ENCODE measurements at regions not wholly inside any gene's neighbourhood (a gene's known extent, or its start where the extent isn't known, plus 50 kb on each side); places are given as distances from the start of the nearest gene placed in this dataset.

DNA sequence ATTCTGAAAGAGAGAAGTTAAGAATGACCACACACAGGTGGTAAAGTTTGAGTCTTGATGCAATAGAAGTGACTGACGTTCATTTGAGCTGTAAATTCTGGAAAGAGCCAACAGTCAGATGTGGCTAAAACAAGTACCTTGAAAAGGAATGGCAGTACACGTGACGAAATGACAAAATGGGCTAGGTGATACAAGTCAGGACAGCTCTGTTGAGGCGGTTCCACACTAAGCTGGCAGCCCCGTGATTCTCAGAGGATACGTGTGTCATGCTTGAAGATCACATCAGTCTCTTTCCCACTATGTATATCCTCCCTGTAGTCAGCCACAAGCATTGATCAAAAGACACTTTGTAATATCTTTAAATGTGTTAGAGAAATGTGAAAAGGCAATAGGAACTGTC lies 881.3 kb upstream of the ADGRL2 start:
- Histone ChIP-seq H3K27me3 (ENCODE audit: low read depth) (no peaks in the 10 kb centered on the region), H3K27ac (replicated peaks) (no peak overlapping the region), H3K9me3 (replicated peaks) (no peaks in the 10 kb centered on the region), H3K4me3 (no peak overlapping the region), H3K36me3 (no peaks in the 10 kb centered on the region), H3K4me1 (no peaks in the 10 kb centered on the region)
- no peak for TF ChIP-seq CTCF (IDR thresholded peaks at IDR 0.05; ENCODE audit: borderline replicate concordance)
- no peak for DNase-seq
- intact Hi-C loops (cut with micrococcal nuclease): no loop called here

DNA sequence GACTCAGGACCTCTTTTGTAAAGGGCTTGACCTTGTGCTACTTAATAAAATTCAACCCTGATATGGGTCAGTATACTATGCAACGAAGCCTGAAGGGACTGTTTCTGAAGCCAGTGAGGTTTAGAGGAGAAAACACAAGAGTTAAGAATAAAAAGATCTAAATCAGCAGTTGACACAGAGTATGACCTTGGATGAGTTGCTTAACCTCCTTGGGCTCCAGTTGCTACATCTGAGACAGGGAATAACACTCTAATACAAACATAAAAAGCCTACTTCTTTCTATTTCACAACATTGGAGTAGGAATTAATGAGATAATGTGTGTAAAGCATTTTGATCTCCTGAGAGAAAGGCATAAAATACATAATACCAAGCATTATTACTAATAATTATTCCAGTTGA lies 882.4 kb upstream of the ADGRL2 start:
- intact Hi-C loops (cut with micrococcal nuclease): no loop called here
- TF ChIP-seq CTCF (IDR thresholded peaks at IDR 0.05; ENCODE audit: borderline replicate concordance): no peak
- no peaks in the 10 kb centered on the region for H3K27me3 ChIP-seq (ENCODE audit: low read depth)
- no peak overlapping the region for H3K4me3 ChIP-seq
- no peak for DNase-seq
- no peaks in the 10 kb centered on the region for H3K9me3 ChIP-seq (replicated peaks)
- no peak overlapping the region for H3K27ac ChIP-seq (replicated peaks)
- no peaks in the 10 kb centered on the region for H3K4me1 ChIP-seq
- H3K36me3 ChIP-seq: no peaks in the 10 kb centered on the region

- Histone ChIP-seq H3K27ac (replicated peaks) (no peak overlapping the region), H3K27me3 (ENCODE audit: low read depth) (no peaks in the 10 kb centered on the region), H3K4me1 (no peaks in the 10 kb centered on the region), H3K36me3 (no peaks in the 10 kb centered on the region), H3K4me3 (no peak overlapping the region), H3K9me3 (replicated peaks) (no peaks in the 10 kb centered on the region)
- no peak for DNase-seq
- intact Hi-C loops (cut with micrococcal nuclease): no loop called here
- TF ChIP-seq CTCF (IDR thresholded peaks at IDR 0.05; ENCODE audit: borderline replicate concordance): no peak
Measured at GRCh38 chr1:80917826-80918225, 882.9 kb upstream of the ADGRL2 start.

DNA sequence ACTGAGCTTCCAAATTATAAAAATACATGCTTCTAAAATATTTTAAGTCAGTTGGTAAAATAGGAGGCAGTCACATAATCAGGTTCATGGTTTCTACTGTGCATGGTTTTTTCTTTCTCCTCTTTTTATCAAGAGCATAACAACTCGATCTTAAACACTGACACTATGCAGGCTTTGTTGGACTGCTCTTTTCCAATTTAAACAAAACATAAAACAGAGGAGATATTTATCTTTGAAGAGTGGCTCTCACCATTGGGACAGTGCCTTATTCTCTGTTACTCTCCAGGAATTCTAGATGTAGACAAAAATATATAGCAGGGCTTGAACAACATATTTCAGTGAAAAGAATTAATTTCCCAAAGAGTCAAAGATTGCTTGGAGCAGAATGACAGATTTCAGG lies 883.5 kb upstream of the ADGRL2 start:
- intact Hi-C loops (cut with micrococcal nuclease): no loop called here
- DNase-seq: no peak
- no peaks in the 10 kb centered on the region for H3K9me3 ChIP-seq (replicated peaks)
- H3K27ac ChIP-seq (replicated peaks): no peak overlapping the region
- TF ChIP-seq CTCF (IDR thresholded peaks at IDR 0.05; ENCODE audit: borderline replicate concordance): no peak
- no peaks in the 10 kb centered on the region for H3K4me1 ChIP-seq
- no peaks in the 10 kb centered on the region for H3K27me3 ChIP-seq (ENCODE audit: low read depth)
- no peak overlapping the region for H3K4me3 ChIP-seq
- H3K36me3 ChIP-seq: no peaks in the 10 kb centered on the region

- no peaks in the 10 kb centered on the region for H3K9me3 ChIP-seq (replicated peaks)
- H3K27ac ChIP-seq (replicated peaks): no peak overlapping the region
- DNase-seq: no peak
- H3K36me3 ChIP-seq: no peaks in the 10 kb centered on the region
- H3K4me1 ChIP-seq: no peaks in the 10 kb centered on the region
- intact Hi-C loops (cut with micrococcal nuclease): no loop called here
- H3K27me3 ChIP-seq (ENCODE audit: low read depth): no peaks in the 10 kb centered on the region
- H3K4me3 ChIP-seq: no peak overlapping the region
- TF ChIP-seq CTCF (IDR thresholded peaks at IDR 0.05; ENCODE audit: borderline replicate concordance): no peak
Measured at GRCh38 chr1:80915491-80915890, 885.2 kb upstream of the ADGRL2 start.

GRCh38 chr1:80910426-80910825 lies 890.3 kb upstream of the ADGRL2 start:
- TF ChIP-seq CTCF (IDR thresholded peaks at IDR 0.05; ENCODE audit: borderline replicate concordance): no peak
- no peak overlapping the region for H3K27ac ChIP-seq (replicated peaks)
- intact Hi-C loops (cut with micrococcal nuclease): no loop called here
- H3K36me3 ChIP-seq: no peaks in the 10 kb centered on the region
- H3K4me3 ChIP-seq: no peak overlapping the region
- H3K9me3 ChIP-seq (replicated peaks): no peaks in the 10 kb centered on the region
- no peaks in the 10 kb centered on the region for H3K4me1 ChIP-seq
- H3K27me3 ChIP-seq (ENCODE audit: low read depth): no peaks in the 10 kb centered on the region
- DNase-seq: no peak
